Activated CD4-positive, alpha-beta T cell treated with anti-CD3 and anti-CD28 coated beads, Interleukin-2, amount 10 ng/mL, durations not matched to agents 7 days and 5 days (primary cell): ENCODE measurements at regions not wholly inside any gene's neighbourhood (a gene's known extent, or its start where the extent isn't known, plus 50 kb on each side); places are given as distances from the start of the nearest gene placed in this dataset.
"Not testable (repeated sequence)": the region's sequence is repeated elsewhere in the genome, so short reads cannot be mapped to it uniquely, and the experiment has no call there.

Experiments
- CTCF ChIA-PET: fragments of 350-600 bp; sonication (Branson Sonifier 250); formaldehyde crosslinking; loops from one replicate; lab custom pipeline; 2021; ENCODE audit warnings: antibody characterized with exemption; lab: Charles Lee
- POLR2A ChIA-PET: fragments of 350-600 bp; sonication (Branson Sonifier 250); formaldehyde crosslinking; loops from one replicate; lab custom pipeline; 2021; ENCODE audit warnings: antibody characterized with exemption; lab: Charles Lee
- DNase-seq: peaks from one replicate; pipeline ENCODE4 v3.0.0-alpha.2; 2020
- H3K27ac Mint-ChIP-seq: one replicate; pipeline ENCODE4 v1.8.0; 2021; ENCODE audit warnings: mild to moderate bottlenecking, moderate library complexity, mixed read lengths
- H3K27me3 Mint-ChIP-seq: one replicate; pipeline ENCODE4 v1.8.0; 2021; ENCODE audit warnings: mixed read lengths
- H3K36me3 Mint-ChIP-seq: one replicate; pipeline ENCODE4 v1.8.0; 2021; ENCODE audit warnings: low read depth, mixed read lengths
- H3K4me1 Mint-ChIP-seq: one replicate; pipeline ENCODE4 v1.8.0; 2021; ENCODE audit warnings: mixed read lengths
- H3K4me3 Mint-ChIP-seq: one replicate; pipeline ENCODE4 v1.8.0; 2021; ENCODE audit warnings: mild to moderate bottlenecking, moderate library complexity, mixed read lengths
- H3K9me3 Mint-ChIP-seq: one replicate; pipeline ENCODE4 v1.8.0; 2021; ENCODE audit warnings: mixed read lengths

GRCh38 chr11:103616586-103616985, 419.9 kb upstream of the DDI1 start:
- H3K4me1 Mint-ChIP-seq, DNase-seq, CTCF ChIA-PET, POLR2A ChIA-PET, H3K27ac Mint-ChIP-seq, H3K9me3 Mint-ChIP-seq, H3K36me3 Mint-ChIP-seq, H3K27me3 Mint-ChIP-seq, H3K4me3 Mint-ChIP-seq: not testable (repeated sequence)

DNA sequence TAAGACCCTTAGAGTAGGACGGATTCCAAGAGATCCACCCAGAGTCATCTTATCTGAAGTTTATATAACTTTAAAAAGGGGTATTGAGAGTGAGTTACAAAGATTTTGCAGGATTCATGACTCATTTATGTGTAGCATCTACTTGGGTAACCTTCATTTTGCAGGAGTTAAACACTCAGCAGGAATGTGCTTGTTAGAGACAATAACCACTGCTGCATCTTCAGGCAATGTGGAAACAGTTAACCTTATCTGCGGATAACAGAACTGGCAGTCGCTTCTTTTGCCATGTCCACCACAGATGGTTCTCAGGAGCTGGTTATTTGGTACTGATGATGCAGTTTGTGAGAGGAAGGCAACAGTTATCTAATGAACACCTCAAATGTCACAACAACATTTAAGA, 417.9 kb upstream of the DDI1 start:
- Mint-ChIP-seq H3K4me1 (no peaks in the 10 kb centered on the region), H3K27me3 (no peaks in the 10 kb centered on the region), H3K27ac (no peak overlapping the region), H3K4me3 (no peak overlapping the region), H3K9me3 (no peaks in the 10 kb centered on the region), H3K36me3 (no peaks in the 10 kb centered on the region)
- ChIA-PET POLR2A (no interaction called here), CTCF (no interaction called here)
- no peak for DNase-seq

DNA sequence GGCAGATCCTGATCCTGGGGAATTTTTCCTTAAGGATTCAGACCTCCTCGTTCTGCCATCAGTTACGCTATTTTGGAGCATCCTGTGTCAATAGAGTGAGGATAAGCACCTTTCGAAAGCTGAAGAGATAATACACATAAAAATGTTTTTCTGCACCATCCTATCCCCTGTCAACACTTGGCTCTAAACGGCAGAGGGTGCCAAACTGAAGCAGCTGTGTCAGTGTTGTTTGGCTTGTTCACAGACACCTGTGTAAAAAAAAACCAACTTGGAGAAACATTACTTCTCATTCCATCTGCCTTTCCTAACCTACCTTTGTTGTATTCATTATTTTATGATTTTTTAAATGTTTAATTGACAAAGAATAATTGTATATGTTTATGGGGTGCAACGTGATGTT, 417.0 kb upstream of the DDI1 start:
- no peaks in the 10 kb centered on the region for H3K4me1 Mint-ChIP-seq
- no peak for DNase-seq
- H3K4me3 Mint-ChIP-seq = no peak overlapping the region
- POLR2A ChIA-PET = no interaction called here
- no peaks in the 10 kb centered on the region for H3K27me3 Mint-ChIP-seq
- no peaks in the 10 kb centered on the region for H3K36me3 Mint-ChIP-seq
- CTCF ChIA-PET = no interaction called here
- H3K27ac Mint-ChIP-seq = no peak overlapping the region
- no peaks in the 10 kb centered on the region for H3K9me3 Mint-ChIP-seq

DNA sequence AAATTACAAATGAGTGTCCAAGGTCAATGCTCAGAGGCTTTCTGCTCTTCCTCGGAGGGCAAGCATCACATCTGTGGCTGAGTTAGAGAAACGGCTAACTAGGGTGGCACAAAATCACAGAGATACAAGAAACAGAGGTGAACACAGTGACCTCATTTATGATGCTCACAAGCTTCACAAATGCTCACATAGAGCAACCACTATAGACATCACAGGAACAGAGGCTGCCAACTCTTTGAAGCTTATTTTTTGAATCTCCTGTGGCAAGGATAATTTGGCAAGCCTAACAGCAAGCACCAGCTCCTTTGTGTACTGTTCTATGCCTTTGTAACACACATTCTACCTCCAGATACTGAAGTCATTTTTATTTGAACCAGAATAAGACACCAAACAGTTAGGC, 416.5 kb upstream of the DDI1 start:
- DNase-seq = no peak
- H3K27me3 Mint-ChIP-seq = no peaks in the 10 kb centered on the region
- H3K36me3 Mint-ChIP-seq = no peaks in the 10 kb centered on the region
- ChIA-PET POLR2A (no interaction called here), CTCF (no interaction called here)
- no peaks in the 10 kb centered on the region for H3K4me1 Mint-ChIP-seq
- H3K9me3 Mint-ChIP-seq = no peaks in the 10 kb centered on the region
- no peak overlapping the region for H3K4me3 Mint-ChIP-seq
- no peak overlapping the region for H3K27ac Mint-ChIP-seq

GRCh38 chr11:103622296-103622695, 414.1 kb upstream of the DDI1 start:
- Mint-ChIP-seq H3K4me1 (no peaks in the 10 kb centered on the region), H3K27me3 (no peaks in the 10 kb centered on the region), H3K4me3 (no peak overlapping the region), H3K36me3 (no peaks in the 10 kb centered on the region), H3K27ac (no peak overlapping the region), H3K9me3 (no peaks in the 10 kb centered on the region)
- ChIA-PET CTCF (no interaction called here), POLR2A (no interaction called here)
- no peak for DNase-seq

DNA sequence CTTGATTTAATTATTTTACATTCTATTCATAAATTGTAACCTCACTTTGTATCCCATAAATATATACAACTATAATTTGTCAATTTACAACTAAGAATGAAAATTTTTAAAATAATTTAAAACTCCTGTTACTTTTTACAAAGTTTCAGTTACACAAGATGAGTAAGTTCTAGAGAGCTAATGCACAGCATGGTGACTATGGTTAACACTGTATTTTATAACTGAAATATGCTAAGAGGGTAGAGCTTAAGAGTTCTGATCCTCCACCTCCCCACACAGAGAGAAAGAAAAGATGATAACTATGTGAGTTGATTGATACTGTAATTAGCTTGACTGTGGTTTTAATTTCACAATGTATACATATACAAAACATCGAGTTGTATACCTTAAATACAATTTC, 412.5 kb upstream of the DDI1 start:
- no peaks in the 10 kb centered on the region for H3K27me3 Mint-ChIP-seq
- CTCF ChIA-PET = no interaction called here
- H3K4me1 Mint-ChIP-seq = no peaks in the 10 kb centered on the region
- POLR2A ChIA-PET = no interaction called here
- no peak for DNase-seq
- H3K36me3 Mint-ChIP-seq = no peaks in the 10 kb centered on the region
- no peaks in the 10 kb centered on the region for H3K9me3 Mint-ChIP-seq
- no peak overlapping the region for H3K4me3 Mint-ChIP-seq
- H3K27ac Mint-ChIP-seq = no peak overlapping the region

DNA sequence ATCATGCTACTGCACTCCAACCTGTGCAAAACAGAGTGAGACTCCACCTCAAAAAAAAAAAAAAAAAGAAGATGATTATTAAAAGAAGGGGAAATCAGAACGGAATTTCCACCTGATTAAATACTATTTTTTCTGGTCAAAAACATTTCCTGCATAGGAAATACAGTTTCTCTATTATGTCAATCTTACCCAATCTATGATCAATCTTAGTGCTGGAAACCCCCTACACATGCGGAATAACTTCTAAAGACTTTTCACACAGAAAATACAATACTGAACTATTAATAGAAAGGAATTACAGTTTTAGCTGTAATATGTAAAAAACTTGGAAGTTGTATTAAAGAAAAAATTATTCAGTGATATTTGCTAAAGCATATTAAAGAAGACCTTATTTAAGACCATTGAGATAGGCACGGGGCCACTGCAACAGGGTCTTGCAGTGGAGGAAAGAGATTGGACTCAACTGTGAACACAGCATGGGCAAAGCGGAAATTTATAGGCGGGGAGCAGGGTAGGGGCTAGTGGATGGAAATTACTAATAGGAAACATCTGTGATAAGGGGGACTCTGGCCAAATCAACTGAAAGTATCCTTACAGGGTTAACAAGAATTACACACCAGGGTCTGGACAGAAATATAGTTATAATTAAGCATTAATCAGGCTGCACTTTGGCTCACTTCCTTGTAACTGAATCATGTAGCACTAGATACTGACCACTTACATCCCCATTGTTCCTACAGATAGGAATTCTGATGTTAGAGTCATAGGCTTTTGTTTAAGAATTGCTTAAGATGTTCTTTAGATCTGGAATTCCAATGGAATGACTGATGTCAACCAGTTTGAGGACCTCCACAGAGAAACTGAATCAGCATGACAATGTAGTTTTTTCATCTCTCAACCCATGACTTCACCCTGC, 411.5 kb upstream of the DDI1 start:
- ChIA-PET CTCF (no interaction called here), POLR2A (no interaction called here)
- no peaks in the 10 kb centered on the region for H3K27me3 Mint-ChIP-seq
- no peak for DNase-seq
- H3K27ac Mint-ChIP-seq = no peak overlapping the region
- H3K4me3 Mint-ChIP-seq = no peak overlapping the region
- no peaks in the 10 kb centered on the region for H3K4me1 Mint-ChIP-seq
- no peaks in the 10 kb centered on the region for H3K36me3 Mint-ChIP-seq
- no peaks in the 10 kb centered on the region for H3K9me3 Mint-ChIP-seq

DNA sequence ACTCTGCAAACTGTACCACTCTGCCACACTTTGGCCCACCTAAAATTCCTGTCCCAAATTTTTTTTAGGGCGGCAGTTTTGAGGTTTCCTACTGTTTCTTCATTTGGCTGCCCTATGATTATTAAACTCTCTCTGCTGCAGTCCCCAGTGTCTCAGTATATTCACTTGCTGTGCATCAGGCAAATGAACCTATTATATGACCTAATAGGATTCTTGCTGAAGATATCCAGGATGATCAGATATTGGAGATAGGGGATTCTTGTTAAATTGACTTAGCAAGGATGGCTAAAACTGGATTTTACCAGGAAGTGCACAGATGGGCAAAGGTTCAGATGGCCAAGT, 410.8 kb upstream of the DDI1 start:
- ChIA-PET CTCF (no interaction called here), POLR2A (no interaction called here)
- no peak for DNase-seq
- H3K9me3 Mint-ChIP-seq = no peaks in the 10 kb centered on the region
- no peaks in the 10 kb centered on the region for H3K36me3 Mint-ChIP-seq
- no peaks in the 10 kb centered on the region for H3K4me1 Mint-ChIP-seq
- no peak overlapping the region for H3K27ac Mint-ChIP-seq
- no peak overlapping the region for H3K4me3 Mint-ChIP-seq
- H3K27me3 Mint-ChIP-seq = no peaks in the 10 kb centered on the region

DNA sequence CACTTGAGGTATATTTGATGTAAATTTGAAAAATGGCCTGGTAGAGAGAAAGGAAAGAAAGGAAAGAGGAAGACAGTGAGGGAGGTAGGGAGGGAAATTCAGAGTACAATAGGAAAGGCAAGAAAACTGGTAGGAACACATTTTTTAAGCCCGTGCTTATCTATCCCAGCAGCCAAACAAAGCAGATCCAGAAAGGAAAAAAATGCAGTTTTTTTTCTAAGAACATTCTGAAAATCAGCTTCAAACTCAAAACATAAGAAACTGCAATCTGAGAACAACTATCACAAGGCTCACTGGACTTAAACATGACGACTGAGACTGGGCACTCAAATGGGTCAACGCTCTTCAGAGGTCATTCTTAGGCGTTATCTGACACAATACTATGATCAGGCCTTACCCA, 408.3 kb upstream of the DDI1 start:
- POLR2A ChIA-PET = no interaction called here
- no peak for DNase-seq
- Mint-ChIP-seq H3K4me1 (no peaks in the 10 kb centered on the region), H3K4me3 (no peak overlapping the region), H3K9me3 (no peaks in the 10 kb centered on the region), H3K27ac (no peak overlapping the region), H3K27me3 (no peaks in the 10 kb centered on the region), H3K36me3 (no peaks in the 10 kb centered on the region)
- CTCF ChIA-PET = no interaction called here

DNA sequence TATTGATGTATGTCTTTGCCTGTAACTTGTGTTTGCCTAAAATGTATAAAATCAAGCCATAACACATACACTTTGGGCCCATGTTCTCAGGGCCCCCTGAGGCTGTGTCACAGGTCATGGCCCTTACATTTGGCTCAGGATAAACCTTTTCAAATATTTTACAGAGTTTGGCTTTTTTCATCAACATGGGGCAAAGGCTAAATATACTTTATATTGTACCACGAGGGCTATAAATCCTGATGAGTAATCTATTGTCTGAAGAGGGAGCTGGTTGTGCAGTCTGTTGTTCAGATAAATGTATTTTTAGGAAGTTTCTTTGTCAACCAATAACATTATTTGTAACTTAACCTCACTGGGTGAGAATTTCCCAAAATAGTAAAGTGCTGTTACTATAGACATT, 404.6 kb upstream of the DDI1 start:
- H3K9me3 Mint-ChIP-seq = no peaks in the 10 kb centered on the region
- no peak overlapping the region for H3K4me3 Mint-ChIP-seq
- CTCF ChIA-PET = no interaction called here

DNA sequence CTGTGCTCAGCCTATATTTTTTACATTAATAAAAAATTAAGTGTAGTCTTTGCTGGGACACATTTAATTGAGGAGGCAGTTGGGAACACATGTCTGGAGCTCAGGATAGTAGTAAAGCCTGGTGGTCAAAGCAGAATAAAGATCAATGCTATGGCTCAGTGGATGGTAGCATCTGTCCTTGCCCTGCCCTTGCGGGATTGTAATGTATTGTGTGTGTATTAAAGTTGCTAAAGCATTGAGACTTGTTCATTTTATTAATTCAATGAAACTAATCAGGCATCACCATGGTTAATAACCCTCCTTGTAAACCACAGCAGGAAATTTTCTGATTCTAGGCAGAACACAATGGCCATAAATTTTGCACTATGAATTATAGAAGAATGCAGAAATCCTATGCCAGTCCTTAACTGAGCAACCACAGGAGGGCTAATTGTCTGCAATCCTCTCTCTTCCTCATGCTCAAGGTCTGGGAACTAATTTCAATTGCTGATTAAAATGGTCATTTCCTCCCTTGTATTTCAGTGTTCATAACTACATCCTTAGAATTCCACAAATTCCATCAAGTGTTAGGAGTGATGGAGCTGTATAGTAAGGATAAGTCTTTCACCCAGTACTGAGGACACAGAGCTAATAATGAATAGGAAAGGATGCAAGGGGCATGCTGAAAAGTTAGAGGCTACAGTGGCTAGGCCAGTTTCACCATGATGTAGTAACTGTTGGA, 403.2 kb upstream of the DDI1 start:
- CTCF ChIA-PET = no interaction called here
- Mint-ChIP-seq H3K27me3 (peaks cover 2% of the 10 kb centered on the region), H3K36me3 (no peaks in the 10 kb centered on the region), H3K4me3 (no peak overlapping the region), H3K4me1 (no peaks in the 10 kb centered on the region), H3K27ac (no peak overlapping the region), H3K9me3 (no peaks in the 10 kb centered on the region)
- POLR2A ChIA-PET = no interaction called here
- no peak for DNase-seq

More for the DNA sequence above, 404.6 kb upstream of the DDI1 start:
- no peak for DNase-seq
- H3K36me3 Mint-ChIP-seq = no peaks in the 10 kb centered on the region
- no peaks in the 10 kb centered on the region for H3K4me1 Mint-ChIP-seq
- no peak overlapping the region for H3K27ac Mint-ChIP-seq
- H3K27me3 Mint-ChIP-seq = peaks cover 2% of the 10 kb centered on the region
- POLR2A ChIA-PET = no interaction called here

GRCh38 chr11:103633819-103634590, 402.4 kb upstream of the DDI1 start:
- Mint-ChIP-seq H3K4me3 (no peak overlapping the region), H3K9me3 (no peaks in the 10 kb centered on the region)

GRCh38 chr11:103636232-103636631, 400.2 kb upstream of the DDI1 start:
- ChIA-PET POLR2A (no interaction called here), CTCF (interaction anchor here (0.5 kb wide), 1 partner anchor 58 kb away, joined by 3 read pairs; no protein-coding TSS in a partner anchor)
- Mint-ChIP-seq H3K9me3 (no peaks in the 10 kb centered on the region), H3K27me3 (peaks cover 2% of the 10 kb centered on the region), H3K4me1 (no peaks in the 10 kb centered on the region), H3K27ac (no peak overlapping the region), H3K36me3 (no peaks in the 10 kb centered on the region), H3K4me3 (no peak overlapping the region)
- no peak for DNase-seq

More at GRCh38 chr11:103633819-103634590, 402.4 kb upstream of the DDI1 start:
- H3K36me3 Mint-ChIP-seq = no peaks in the 10 kb centered on the region
- no peak overlapping the region for H3K27ac Mint-ChIP-seq
- ChIA-PET POLR2A (no interaction called here), CTCF (no interaction called here)
- DNase-seq = no peak
- peaks cover 2% of the 10 kb centered on the region for H3K27me3 Mint-ChIP-seq
- H3K4me1 Mint-ChIP-seq = no peaks in the 10 kb centered on the region
